Endodermal cell (in vitro differentiated cells): ENCODE measurements at regions not wholly inside any gene's neighbourhood (a gene's known extent, or its start where the extent isn't known, plus 50 kb on each side); places are given as distances from the start of the nearest gene placed in this dataset.

Experiments
- DNase-seq: peaks from one replicate; pipeline ENCODE4 v3.0.0-alpha.2; 2017
- H3K27ac ChIP-seq: 2 replicates; pipeline ENCODE4 v1.5.1; 2013; ENCODE audit warnings: mild to moderate bottlenecking, low read depth, low read length, moderate library complexity
- H3K27me3 ChIP-seq: 2 replicates; pipeline ENCODE4 v1.6.1; 2013; ENCODE audit warnings: mild to moderate bottlenecking, low read length, moderate library complexity; ENCODE audit not compliant: insufficient read depth, control insufficient read depth, poor library complexity, severe bottlenecking
- H3K36me3 ChIP-seq: 2 replicates; pipeline ENCODE4 v1.7.0; 2013; ENCODE audit warnings: mild to moderate bottlenecking, low read length, moderate library complexity; ENCODE audit not compliant: control insufficient read depth, insufficient read depth
- H3K4me1 ChIP-seq: one replicate; pipeline ENCODE4 v1.7.0; 2013; ENCODE audit warnings: low read length; ENCODE audit not compliant: control insufficient read depth, insufficient read depth
- H3K4me3 ChIP-seq: 2 replicates; pipeline ENCODE4 v1.5.1; 2013; ENCODE audit warnings: mild to moderate bottlenecking, low read length, moderate library complexity
- H3K9ac ChIP-seq: 2 replicates; pipeline ENCODE4 v1.6.1; 2013; ENCODE audit warnings: mild to moderate bottlenecking, low read length, moderate library complexity; ENCODE audit not compliant: poor library complexity, severe bottlenecking; ENCODE audit errors: extremely low read depth
- H3K9me3 ChIP-seq: 2 replicates; pipeline ENCODE4 v1.6.1; 2013; ENCODE audit warnings: mild to moderate bottlenecking, low read length, moderate library complexity; ENCODE audit not compliant: control insufficient read depth
- H3K27ac Mint-ChIP-seq: 2 replicates; pipeline ENCODE4 v1.8.0; 2020; ENCODE audit warnings: mixed read lengths
- H3K27me3 Mint-ChIP-seq: 2 replicates; pipeline ENCODE4 v1.8.0; 2021; ENCODE audit warnings: mild to moderate bottlenecking, mixed read lengths; ENCODE audit not compliant: insufficient read depth
- H3K36me3 Mint-ChIP-seq: 2 replicates; pipeline ENCODE4 v1.8.0; 2020; ENCODE audit warnings: low read depth, mixed read lengths
- H3K4me1 Mint-ChIP-seq: 2 replicates; pipeline ENCODE4 v1.8.0; 2020; ENCODE audit warnings: mixed read lengths
- H3K4me3 Mint-ChIP-seq: 2 replicates; pipeline ENCODE4 v1.8.0; 2020; ENCODE audit warnings: mild to moderate bottlenecking, moderate library complexity, mixed read lengths
- H3K9me3 Mint-ChIP-seq: 2 replicates; pipeline ENCODE4 v1.8.0; 2020; ENCODE audit warnings: mild to moderate bottlenecking, mixed read lengths
- CTCF ChIP-seq: fragments of 200-600 bp; sonication (generic); conservative IDR thresholded peaks from 2 replicates; pipeline ENCODE4 v1.5.0; 2021; ENCODE audit warnings: antibody characterized with exemption, mild to moderate bottlenecking
- WGBS, 2 experiments: methylation state at CpG; one replicate each; pipeline versions ENCODE4 v1.1.5 to v1.1.7; 2013; ENCODE audit warnings: missing lambda C conversion rate in 2 of 2, mixed read lengths in 1 of 2; ENCODE audit not compliant: insufficient coverage in 1 of 2, insufficient read length in 1 of 2; 5-methylcytosine and 5-hydroxymethylcytosine counted together

- no peak for TF ChIP-seq CTCF
- no peaks in the 10 kb centered on the region for H3K36me3 Mint-ChIP-seq
- no peak overlapping the region for H3K4me3 Mint-ChIP-seq
- no peak for DNase-seq
- H3K4me1 Mint-ChIP-seq = peaks cover 16% of the 10 kb centered on the region
- H3K36me3 ChIP-seq = no peaks in the 10 kb centered on the region
- no peak overlapping the region for H3K27ac ChIP-seq
- H3K27me3 Mint-ChIP-seq = peaks cover 32% of the 10 kb centered on the region
- H3K9ac ChIP-seq = no peak overlapping the region
- H3K4me1 ChIP-seq = peaks cover 13% of the 10 kb centered on the region
- no peak overlapping the region for H3K4me3 ChIP-seq
- no peaks in the 10 kb centered on the region for H3K9me3 Mint-ChIP-seq
- peaks cover 22% of the 10 kb centered on the region for H3K27me3 ChIP-seq
- no peak overlapping the region for H3K27ac Mint-ChIP-seq
- 93 to 95% methylated on average over 3 of the region's 3 CpGs for WGBS, 2 experiments
- H3K9me3 ChIP-seq = no peaks in the 10 kb centered on the region
These were observed 271.6 kb upstream of the CRY1 start for GRCh38 chr12:107364875-107365518.

GRCh38 chr12:107365703-107366102, 272.4 kb upstream of the CRY1 start:
- no peak for TF ChIP-seq CTCF
- H3K9me3 ChIP-seq = no peaks in the 10 kb centered on the region
- Mint-ChIP-seq H3K4me1 (peaks cover 16% of the 10 kb centered on the region), H3K27me3 (peaks cover 30% of the 10 kb centered on the region), H3K27ac (no peak overlapping the region), H3K36me3 (no peaks in the 10 kb centered on the region), H3K4me3 (no peak overlapping the region), H3K9me3 (no peaks in the 10 kb centered on the region)
- peaks cover 22% of the 10 kb centered on the region for H3K27me3 ChIP-seq
- WGBS, 2 experiments = 72 to 78% methylated on average over 3 of the region's 3 CpGs
- DNase-seq = peak; percentile 73
- H3K4me1 ChIP-seq = peaks cover 13% of the 10 kb centered on the region
- no peaks in the 10 kb centered on the region for H3K36me3 ChIP-seq
- no peak overlapping the region for H3K4me3 ChIP-seq
- no peak overlapping the region for H3K27ac ChIP-seq
- H3K9ac ChIP-seq = no peak overlapping the region

- H3K27me3 ChIP-seq = peaks cover 18% of the 10 kb centered on the region
- DNase-seq = no peak
- H3K4me1 ChIP-seq = peaks cover 13% of the 10 kb centered on the region
- H3K9ac ChIP-seq = no peak overlapping the region
- H3K36me3 ChIP-seq = no peaks in the 10 kb centered on the region
- H3K27ac ChIP-seq = no peak overlapping the region
- Mint-ChIP-seq H3K4me1 (peaks cover 19% of the 10 kb centered on the region), H3K36me3 (no peaks in the 10 kb centered on the region), H3K9me3 (no peaks in the 10 kb centered on the region), H3K27me3 (peaks cover 30% of the 10 kb centered on the region), H3K4me3 (no peak overlapping the region), H3K27ac (no peak overlapping the region)
- H3K9me3 ChIP-seq = no peaks in the 10 kb centered on the region
- TF ChIP-seq CTCF = no peak
- H3K4me3 ChIP-seq = no peak overlapping the region
- WGBS, 2 experiments = 88% methylated on average over 2 of the region's 2 CpGs; no CpG with 5 or more reads in 1 of the 2 experiments
These were observed 273.0 kb upstream of the CRY1 start for GRCh38 chr12:107366322-107366721.
